22Rv1 (cell line): ENCODE measurements at regions not wholly inside any gene's neighbourhood (a gene's known extent, or its start where the extent isn't known, plus 50 kb on each side); places are given as distances from the start of the nearest gene placed in this dataset.

Source experiments
- ZFX ChIP-seq: fragments of 450-650 bp; IDR thresholded peaks from 2 replicates; pipeline ENCODE4 v1.6.1; 2017; ENCODE audit warnings: antibody characterized with exemption, borderline replicate concordance
- TF ChIP-seq, protein P1 (sequence below): fragments of 450-650 bp; IDR thresholded peaks from 2 replicates; pipeline ENCODE4 v1.5.1; 2017; ENCODE audit warnings: mild to moderate bottlenecking

- TF ChIP-seq, protein P1, sequence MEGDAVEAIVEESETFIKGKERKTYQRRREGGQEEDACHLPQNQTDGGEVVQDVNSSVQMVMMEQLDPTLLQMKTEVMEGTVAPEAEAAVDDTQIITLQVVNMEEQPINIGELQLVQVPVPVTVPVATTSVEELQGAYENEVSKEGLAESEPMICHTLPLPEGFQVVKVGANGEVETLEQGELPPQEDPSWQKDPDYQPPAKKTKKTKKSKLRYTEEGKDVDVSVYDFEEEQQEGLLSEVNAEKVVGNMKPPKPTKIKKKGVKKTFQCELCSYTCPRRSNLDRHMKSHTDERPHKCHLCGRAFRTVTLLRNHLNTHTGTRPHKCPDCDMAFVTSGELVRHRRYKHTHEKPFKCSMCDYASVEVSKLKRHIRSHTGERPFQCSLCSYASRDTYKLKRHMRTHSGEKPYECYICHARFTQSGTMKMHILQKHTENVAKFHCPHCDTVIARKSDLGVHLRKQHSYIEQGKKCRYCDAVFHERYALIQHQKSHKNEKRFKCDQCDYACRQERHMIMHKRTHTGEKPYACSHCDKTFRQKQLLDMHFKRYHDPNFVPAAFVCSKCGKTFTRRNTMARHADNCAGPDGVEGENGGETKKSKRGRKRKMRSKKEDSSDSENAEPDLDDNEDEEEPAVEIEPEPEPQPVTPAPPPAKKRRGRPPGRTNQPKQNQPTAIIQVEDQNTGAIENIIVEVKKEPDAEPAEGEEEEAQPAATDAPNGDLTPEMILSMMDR = no peak
- TF ChIP-seq ZFX = no peak
Measured at GRCh38 chr17:71029246-71029645, 859.9 kb downstream of the KCNJ2 start.
